NCI-H2196 treated with DMSO at 0.1 percent for 48 hours (cell line): ENCODE measurements at regions not wholly inside any gene's neighbourhood (a gene's known extent, or its start where the extent isn't known, plus 50 kb on each side); places are given as distances from the start of the nearest gene placed in this dataset.

Source experiments
- DNase-seq: peaks from one replicate; lab custom pipeline; 2025; ENCODE audit not compliant: unreplicated experiment; lab: John Stamatoyannopoulos, UW

DNA sequence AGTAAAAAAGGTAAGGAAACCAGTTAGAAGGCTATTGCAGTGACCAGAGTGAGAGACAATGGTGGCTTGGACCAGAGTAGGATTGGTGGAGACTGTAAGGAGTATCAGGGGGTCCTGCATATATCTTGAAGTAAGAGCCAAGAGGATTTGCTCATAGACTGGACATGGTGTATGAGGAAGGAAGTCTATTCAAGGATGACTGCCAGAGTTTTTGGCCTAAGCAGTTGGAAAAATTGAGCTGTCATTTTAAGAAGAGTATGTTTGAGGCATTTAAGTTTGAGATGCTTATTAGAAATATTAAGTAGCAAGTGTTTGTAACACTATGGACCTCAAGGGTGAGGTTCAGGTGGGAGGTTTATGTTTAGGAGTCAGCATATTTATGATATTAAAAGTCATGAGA, 596.6 kb downstream of the METTL15 start:
- DNase-seq = no peak

GRCh38 chr11:28703371-28703770, 595.2 kb downstream of the METTL15 start:
- no peak for DNase-seq

DNA sequence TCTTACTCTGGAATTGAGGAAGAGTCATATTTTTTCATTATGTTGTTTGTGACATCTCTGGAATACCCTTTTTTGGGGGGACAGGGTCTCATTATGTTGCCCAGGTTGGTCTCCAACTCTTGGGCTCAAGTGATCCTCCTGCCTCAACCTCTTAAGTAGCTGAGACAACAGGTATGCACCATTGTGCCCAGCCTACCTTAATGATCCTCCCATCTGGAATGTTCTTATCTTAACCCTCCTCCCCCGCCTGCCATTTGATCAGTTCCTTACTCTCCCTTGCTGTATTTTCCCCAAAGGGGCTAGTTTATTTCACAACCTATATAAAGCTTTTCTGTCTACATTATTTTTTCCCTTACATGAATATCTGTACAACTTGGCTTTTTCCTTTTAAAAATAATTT, 594.7 kb downstream of the METTL15 start:
- no peak for DNase-seq

DNA sequence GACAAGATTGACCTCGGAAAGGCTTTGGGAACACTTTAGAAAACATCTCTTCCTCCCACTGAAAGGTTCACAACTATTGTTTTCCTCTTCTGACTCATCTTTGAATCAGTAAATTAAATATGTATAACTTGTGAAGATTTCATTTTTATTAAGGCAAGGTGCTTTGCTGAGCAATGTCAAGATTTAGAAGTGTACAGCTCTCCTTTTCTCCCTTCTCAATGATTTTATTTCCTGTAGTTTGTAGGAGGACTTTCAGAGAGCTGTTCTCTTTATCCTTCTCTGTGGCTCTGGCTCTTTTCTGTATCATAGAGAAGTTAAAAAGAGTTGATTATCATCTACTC, 594.2 kb downstream of the METTL15 start:
- DNase-seq = no peak

DNA sequence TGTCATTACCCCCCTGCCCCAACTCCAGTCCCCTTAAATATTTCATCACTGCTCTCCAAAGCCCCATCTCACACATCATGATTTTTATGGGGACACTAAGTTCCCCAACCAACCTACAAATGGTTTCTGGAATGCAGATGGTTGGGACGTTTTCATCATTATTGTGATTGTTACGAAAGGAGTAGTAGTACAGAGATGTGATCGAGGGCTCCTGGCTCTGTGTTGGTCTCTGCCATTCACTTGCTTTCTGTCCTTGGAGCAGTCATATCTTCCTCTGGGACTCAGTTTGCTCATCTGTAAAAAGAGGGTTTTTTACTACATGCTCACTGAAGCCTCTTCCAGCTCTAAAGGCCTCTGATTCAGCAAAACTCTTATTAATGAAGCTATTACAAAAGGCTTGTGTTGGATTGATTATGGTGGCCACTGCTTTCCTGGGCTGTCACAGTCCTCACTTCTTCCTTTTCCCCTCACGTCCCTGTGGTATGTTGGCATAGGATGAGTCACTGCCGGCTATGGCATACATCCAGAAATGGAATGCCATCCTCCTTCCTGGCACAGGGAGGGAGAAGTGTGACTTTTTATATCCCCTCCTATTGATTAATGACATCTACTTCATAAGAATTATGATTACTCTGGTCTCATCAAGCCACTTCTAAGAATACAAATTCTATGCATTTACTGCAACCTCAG, 593.7 kb downstream of the METTL15 start:
- no peak for DNase-seq

DNA sequence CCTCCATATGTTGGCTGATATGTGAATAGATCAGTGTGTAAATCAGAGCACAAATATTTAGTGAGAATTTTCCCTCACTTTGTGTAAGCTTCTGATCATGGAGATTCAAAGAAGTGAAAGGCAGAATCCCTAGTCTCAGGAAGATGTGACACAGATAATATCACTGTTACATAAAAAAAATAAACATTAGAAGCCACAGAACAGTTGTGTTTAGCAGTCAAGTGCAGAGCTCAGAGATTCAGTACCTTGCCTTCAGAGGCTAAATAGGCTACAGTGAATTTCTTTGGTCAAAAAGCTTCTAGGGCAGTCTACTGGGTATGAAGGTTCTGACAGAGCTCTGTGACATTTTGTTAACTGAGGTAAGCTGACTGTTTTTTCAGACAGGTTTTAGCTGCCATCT, 591.5 kb downstream of the METTL15 start:
- DNase-seq = no peak

DNA sequence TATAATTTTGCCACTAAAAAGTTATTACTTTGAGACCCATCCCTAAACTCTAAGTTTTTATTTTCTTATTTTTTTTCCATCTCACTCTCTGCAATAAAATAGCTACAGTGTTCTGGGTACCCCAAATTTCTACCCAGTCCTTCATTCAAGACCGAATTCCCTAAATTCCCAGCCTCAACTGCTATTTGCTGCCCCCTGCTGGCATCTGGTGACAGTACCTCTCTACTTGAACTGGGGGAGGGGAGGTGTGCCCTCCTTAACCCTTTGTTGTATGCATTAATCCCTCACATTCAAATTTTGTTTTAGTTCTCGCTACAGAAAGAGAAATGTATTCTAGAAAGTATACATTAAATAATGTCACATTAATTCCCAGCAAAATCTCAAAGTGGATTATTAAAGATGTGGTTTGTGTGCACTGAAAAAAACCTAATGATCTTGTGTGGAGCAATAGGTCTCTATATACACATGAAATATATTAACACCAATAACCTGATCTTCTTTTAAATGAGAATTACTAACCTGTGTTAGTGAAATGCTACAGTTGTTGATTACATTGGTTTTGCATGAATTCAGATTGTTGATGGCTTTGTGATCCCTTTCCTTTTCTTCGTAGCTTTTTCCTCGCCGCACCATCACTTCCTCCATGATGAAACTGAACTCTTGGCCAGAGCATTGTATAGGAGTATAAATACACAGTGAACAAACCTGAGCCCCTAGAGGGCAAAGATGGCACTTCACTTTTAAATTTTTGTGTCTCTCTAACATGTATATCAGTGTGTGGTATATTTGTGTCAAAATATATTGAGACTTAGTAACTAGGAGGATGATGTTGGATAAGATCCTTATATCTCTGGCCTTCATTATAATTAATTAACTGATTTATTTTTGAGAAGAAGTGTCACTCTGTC, 590.0 kb downstream of the METTL15 start:
- DNase-seq = no peak

GRCh38 chr11:28696591-28696990, 588.4 kb downstream of the METTL15 start:
- no peak for DNase-seq

- no peak for DNase-seq
Observed at GRCh38 chr11:28690746-28691145, 582.6 kb downstream of the METTL15 start.

GRCh38 chr11:28684011-28684586, 575.9 kb downstream of the METTL15 start:
- DNase-seq = no peak

DNA sequence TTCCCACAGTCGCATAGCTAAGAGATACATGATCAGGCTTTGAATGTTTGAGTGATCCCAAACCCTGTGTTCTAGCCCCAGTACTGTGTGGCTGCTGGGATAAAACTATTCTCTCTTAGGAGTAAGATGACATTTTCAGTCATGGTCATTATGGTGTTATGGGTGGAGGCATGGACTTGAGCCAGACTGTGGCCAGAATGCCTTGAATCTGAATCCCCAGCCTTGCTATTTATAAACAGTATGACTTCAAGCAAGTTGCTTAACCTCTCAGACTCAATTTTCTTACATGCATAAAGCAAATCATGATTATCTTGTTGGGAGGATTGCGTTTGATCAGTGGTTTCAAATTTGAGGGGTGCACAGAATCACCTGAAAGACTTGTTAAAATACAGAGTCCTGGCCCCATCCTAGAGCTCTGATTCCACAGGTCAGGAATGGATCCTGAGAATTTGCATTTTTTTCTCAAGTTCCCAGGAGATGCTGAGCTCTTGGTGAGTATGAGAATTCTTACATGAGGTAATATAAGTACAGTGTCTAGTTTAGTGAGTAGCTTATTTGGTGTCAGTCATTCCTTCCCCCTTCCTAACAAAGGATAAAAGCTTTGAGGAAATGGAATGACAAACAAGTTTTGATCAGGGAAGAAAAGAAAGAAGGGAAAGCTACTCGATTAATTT, 571.7 kb downstream of the METTL15 start:
- DNase-seq = no peak

GRCh38 chr11:28677721-28678120, 569.5 kb downstream of the METTL15 start:
- DNase-seq = no peak

- DNase-seq = no peak
Observed at GRCh38 chr11:28675183-28675582, 567.0 kb downstream of the METTL15 start.

GRCh38 chr11:28674433-28675103, 566.4 kb downstream of the METTL15 start:
- DNase-seq = no peak

GRCh38 chr11:28673691-28674432, 565.7 kb downstream of the METTL15 start:
- DNase-seq = no peak

DNA sequence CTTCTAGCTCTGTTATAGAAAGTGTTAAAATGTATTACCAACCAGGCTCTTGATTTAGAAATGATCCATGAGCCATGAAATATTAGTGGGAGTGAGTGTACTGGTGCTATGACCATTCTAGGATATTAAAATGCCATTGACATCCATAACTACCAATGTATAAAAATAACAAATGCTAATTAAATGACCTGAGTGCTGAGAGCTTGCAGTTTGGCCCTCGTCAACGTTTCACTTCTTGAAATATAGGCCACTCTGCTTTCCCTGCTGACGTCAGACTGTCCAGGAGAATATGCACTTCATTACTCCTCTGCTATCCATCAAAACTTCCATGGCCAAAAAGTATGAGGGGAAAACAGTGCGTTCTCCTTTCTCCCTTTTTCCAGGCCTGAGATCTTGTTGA, 563.1 kb downstream of the METTL15 start:
- no peak for DNase-seq

DNA sequence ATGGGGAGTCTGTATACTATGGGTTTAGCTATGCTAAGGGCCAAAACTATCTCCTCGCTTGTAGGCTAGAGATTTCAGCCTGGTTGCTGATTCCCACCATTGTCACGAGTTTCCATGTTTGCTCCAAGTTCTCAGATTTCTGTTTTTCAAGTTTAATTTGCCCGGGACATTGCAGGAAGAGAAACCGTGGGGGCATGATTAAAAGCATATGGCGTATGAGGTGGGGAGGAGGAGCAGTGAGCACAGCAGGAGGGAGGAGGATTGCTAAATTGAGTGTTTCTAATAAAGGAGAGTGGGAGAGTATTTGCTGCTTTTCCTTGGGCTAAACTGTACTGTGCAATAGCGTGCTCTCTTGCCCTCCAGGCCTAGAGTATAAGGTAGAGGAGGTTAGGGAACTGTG, 558.4 kb downstream of the METTL15 start:
- DNase-seq = no peak

DNA sequence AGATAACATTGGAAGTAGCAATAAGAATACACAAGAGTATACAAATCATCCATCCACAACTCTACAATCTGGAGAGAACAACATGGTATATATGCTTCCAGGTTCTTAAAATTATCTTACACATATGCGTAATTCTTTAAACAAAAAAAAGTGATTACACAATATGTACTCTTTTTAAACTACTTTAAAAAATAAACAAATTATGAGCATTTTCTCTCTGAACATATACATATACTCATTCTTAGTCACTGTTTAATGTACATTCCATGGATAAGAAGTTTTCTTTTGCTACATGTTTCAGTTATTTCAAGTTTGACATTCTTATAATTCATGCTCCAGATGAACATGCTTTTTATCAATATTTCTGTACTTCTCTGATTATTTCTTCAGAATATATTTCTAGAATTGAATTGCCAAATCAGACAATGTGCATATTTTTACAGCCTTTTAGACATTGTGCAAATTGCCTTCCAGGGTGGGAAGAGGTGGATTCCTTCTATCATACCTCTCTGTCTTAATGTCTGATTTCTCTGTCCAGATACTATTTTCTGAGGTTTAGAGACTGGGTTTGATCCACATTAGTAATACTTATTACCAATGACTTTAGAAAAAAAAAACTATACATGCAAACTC, 551.6 kb downstream of the METTL15 start:
- no peak for DNase-seq

DNA sequence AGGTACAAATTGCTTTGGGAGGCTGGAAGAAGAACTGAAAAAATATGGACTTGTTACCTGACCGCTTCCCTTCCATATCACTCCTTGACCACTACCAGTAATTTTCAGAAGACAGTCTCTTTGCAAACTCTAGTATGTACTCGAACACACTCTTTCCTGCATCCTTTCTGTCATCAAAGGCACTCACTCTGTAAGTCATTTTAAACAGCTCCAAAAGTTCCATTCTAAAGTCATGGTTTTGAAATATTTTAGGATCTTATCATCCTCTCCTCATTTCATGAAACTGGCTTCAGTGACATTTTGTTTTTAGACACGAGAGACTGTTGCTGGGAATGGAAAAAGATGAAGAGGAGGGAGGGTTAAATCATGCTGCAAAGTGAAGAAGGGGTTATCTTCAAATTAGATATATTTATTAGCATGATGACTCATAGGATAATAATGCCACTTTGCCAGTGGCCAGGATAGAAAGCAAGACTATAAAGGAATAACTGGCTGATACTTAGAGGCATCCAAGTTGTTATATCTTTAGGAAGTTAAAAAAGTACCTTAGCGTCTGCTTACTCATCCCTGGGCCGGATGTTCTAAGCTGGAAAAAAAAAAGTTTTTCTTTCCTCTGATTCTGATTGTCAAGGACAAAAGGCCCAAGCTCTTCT, 549.3 kb downstream of the METTL15 start:
- DNase-seq = no peak
